PC-9 (cell line): ENCODE measurements at regions not wholly inside any gene's neighbourhood (a gene's known extent, or its start where the extent isn't known, plus 50 kb on each side); places are given as distances from the start of the nearest gene placed in this dataset.

ENCODE experiments used
- BruUV-seq: library from RNA; stranded (reverse); fragments of 400-500 nt; replicated peaks from 2 replicates; lab custom pipeline; 2021; lab: Mats Ljungman, UMichigan
- CTCF ChIA-PET: fragments of 300-600 bp; sonication (Branson Sonifier 250); formaldehyde crosslinking; loops from one replicate; lab custom pipeline; 2022; ENCODE audit warnings: antibody characterized with exemption; lab: Charles Lee
- POLR2A ChIA-PET: fragments of 300-600 bp; sonication (Branson Sonifier 250); formaldehyde crosslinking; loops from one replicate; lab custom pipeline; 2022; ENCODE audit warnings: antibody characterized with exemption; ENCODE audit not compliant: unreplicated experiment; lab: Charles Lee
- DNase-seq, 2 experiments: peaks; one replicate each; pipeline versions ENCODE4 v3.0.0 to v3.0.0-alpha.2; 2015 to 2022; ENCODE audit warnings: mixed read lengths in 1 of 2
- H2AFZ ChIP-seq: fragments of 200-600 bp; sonication (generic); 2 replicates; pipeline ENCODE4 v1.8.1; 2017; ENCODE audit warnings: antibody characterized with exemption
- H3F3A ChIP-seq: fragments of 200-600 bp; sonication (generic); 2 replicates; pipeline ENCODE4 v1.8.1; 2017; ENCODE audit warnings: antibody characterized with exemption, mild to moderate bottlenecking, low read depth; ENCODE audit not compliant: insufficient read depth
- H3K27ac ChIP-seq: fragments of 200-600 bp; sonication (generic); 2 replicates; pipeline ENCODE4 v1.6.1; 2016; ENCODE audit warnings: mixed run types
- H3K27me3 ChIP-seq: fragments of 200-600 bp; sonication (generic); 2 replicates; pipeline ENCODE4 v1.6.1; 2016; ENCODE audit warnings: low read depth, mixed run types; ENCODE audit not compliant: insufficient read depth
- H3K36me3 ChIP-seq: fragments of 200-600 bp; sonication (generic); 2 replicates; pipeline ENCODE4 v1.6.1; 2016; ENCODE audit warnings: low read depth, mixed run types
- H3K4me1 ChIP-seq: fragments of 200-600 bp; sonication (generic); replicated peaks from 2 replicates; pipeline ENCODE4 v1.6.1; 2016; ENCODE audit warnings: mixed run types; ENCODE audit not compliant: insufficient read depth
- H3K4me2 ChIP-seq: fragments of 200-600 bp; sonication (generic); 2 replicates; pipeline ENCODE4 v1.6.1; 2017; ENCODE audit warnings: mixed run types
- H3K4me3 ChIP-seq: fragments of 200-600 bp; sonication (generic); 2 replicates; pipeline ENCODE4 v1.6.1; 2016; ENCODE audit warnings: mixed run types
- H3K79me2 ChIP-seq: fragments of 200-600 bp; sonication (generic); 2 replicates; pipeline ENCODE4 v1.6.1; 2017; ENCODE audit warnings: low read depth, mixed run types
- H3K9me2 ChIP-seq: fragments of 200-600 bp; sonication (generic); 2 replicates; pipeline ENCODE4 v1.8.1; 2017; ENCODE audit warnings: mild to moderate bottlenecking; ENCODE audit not compliant: insufficient read depth
- H3K9me3 ChIP-seq: fragments of 200-600 bp; sonication (generic); 2 replicates; pipeline ENCODE4 v1.8.1; 2016; ENCODE audit warnings: low read depth; ENCODE audit not compliant: insufficient read depth
- H4K20me1 ChIP-seq: fragments of 200-600 bp; sonication (generic); 2 replicates; pipeline ENCODE4 v1.8.1; 2017; ENCODE audit not compliant: insufficient read depth
- EZH2 ChIP-seq: fragments of 200-600 bp; sonication (generic); IDR thresholded peaks from 2 replicates; pipeline ENCODE4 v1.8.0; 2017; ENCODE audit warnings: antibody characterized with exemption, low read depth
- intact Hi-C: fragments of 100-400 bp; cut with micrococcal nuclease; formaldehyde crosslinking; loops from one replicate; pipeline ENCODE4 v1.10.0; 2022; ENCODE audit not compliant: unreplicated experiment
- TF ChIP-seq, protein P1 (sequence below): fragments of 200-600 bp; sonication (generic); conservative IDR thresholded peaks from 2 replicates; pipeline ENCODE4 v1.6.1; 2017; ENCODE audit warnings: mixed run types, antibody characterized with exemption, mild to moderate bottlenecking, moderate library complexity

DNA sequence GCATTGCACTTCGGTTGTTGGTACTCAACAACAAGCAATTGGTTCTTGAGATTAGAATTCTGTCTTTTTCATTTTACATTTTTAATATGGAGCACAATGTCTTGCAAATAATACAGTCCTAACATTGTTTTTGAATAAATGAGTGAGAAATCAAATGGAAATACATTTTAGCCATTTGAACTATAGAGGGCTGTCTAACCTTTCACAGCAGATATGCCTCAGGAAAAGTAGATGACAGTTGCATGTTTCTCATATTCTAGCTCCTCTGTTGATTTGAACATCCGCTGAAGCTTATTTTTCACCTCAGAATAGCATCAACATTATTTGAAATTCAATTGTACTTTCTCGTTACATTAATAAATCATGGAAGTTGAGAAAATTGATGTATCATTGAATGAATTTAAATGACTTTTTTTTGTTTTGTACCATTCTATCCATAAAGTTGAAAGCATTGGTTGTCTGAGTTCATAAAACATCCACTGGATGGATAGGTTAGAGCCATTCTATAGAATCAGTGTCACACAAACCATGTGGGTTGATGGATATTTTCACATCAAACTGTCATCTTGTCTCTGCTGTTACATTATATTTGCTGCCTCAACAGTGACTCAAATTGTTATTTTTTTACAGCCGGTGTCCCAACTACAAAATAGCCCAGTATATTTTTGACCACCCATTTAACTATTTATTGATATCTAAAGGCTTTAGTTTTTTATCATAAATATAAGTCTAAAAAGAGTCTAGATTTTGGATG lies 928.3 kb downstream of the NSUN3 start:
- no peaks in the 10 kb centered on the region for H3K4me1 ChIP-seq
- CTCF ChIA-PET: no interaction called here
- no peak for DNase-seq
- H3F3A ChIP-seq: no peaks in the 10 kb centered on the region
- POLR2A ChIA-PET: no interaction called here
- intact Hi-C loops: no loop called here
- H2AFZ ChIP-seq: no peak overlapping the region
- no peak overlapping the region for H3K4me3 ChIP-seq
- TF ChIP-seq, protein P1, sequence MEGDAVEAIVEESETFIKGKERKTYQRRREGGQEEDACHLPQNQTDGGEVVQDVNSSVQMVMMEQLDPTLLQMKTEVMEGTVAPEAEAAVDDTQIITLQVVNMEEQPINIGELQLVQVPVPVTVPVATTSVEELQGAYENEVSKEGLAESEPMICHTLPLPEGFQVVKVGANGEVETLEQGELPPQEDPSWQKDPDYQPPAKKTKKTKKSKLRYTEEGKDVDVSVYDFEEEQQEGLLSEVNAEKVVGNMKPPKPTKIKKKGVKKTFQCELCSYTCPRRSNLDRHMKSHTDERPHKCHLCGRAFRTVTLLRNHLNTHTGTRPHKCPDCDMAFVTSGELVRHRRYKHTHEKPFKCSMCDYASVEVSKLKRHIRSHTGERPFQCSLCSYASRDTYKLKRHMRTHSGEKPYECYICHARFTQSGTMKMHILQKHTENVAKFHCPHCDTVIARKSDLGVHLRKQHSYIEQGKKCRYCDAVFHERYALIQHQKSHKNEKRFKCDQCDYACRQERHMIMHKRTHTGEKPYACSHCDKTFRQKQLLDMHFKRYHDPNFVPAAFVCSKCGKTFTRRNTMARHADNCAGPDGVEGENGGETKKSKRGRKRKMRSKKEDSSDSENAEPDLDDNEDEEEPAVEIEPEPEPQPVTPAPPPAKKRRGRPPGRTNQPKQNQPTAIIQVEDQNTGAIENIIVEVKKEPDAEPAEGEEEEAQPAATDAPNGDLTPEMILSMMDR: no peak
- no peak for TF ChIP-seq EZH2
- no peaks in the 10 kb centered on the region for H4K20me1 ChIP-seq
- H3K36me3 ChIP-seq: no peaks in the 10 kb centered on the region
- H3K4me2 ChIP-seq: no peak overlapping the region
- no TSS peak for BruUV-seq
- H3K27ac ChIP-seq: no peak overlapping the region
- no peaks in the 10 kb centered on the region for H3K9me2 ChIP-seq
- no peaks in the 10 kb centered on the region for H3K9me3 ChIP-seq
- H3K79me2 ChIP-seq: no peaks in the 10 kb centered on the region
- no peaks in the 10 kb centered on the region for H3K27me3 ChIP-seq

DNA sequence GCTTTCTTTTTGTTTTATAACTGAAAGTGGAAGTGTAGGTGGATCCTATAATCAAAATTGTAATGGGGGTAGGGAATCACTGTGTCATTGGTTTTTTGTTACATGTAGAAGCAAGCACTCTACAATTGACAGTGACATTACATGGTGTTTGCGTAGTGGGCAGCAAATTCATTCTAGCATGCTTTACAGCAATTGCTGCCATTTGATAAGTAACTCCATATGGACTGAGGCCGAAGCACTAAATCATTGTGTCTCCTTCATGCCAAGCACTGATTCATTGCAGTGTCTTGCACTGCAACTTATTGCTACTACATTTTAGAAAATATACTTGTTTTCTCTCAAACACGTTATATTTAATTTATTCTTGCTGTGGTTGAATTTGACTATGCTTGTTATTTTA lies 933.9 kb downstream of the NSUN3 start:
- no peak overlapping the region for H3K27ac ChIP-seq
- intact Hi-C loops: no loop called here
- BruUV-seq: no TSS peak
- no peak overlapping the region for H2AFZ ChIP-seq
- H3K4me2 ChIP-seq: no peak overlapping the region
- no peaks in the 10 kb centered on the region for H3K9me2 ChIP-seq
- no peak overlapping the region for H3K4me3 ChIP-seq
- no peak for DNase-seq
- H3K79me2 ChIP-seq: no peaks in the 10 kb centered on the region
- ChIA-PET CTCF (no interaction called here), POLR2A (no interaction called here)
- H3K4me1 ChIP-seq: no peaks in the 10 kb centered on the region
- no peaks in the 10 kb centered on the region for H4K20me1 ChIP-seq
- H3F3A ChIP-seq: no peaks in the 10 kb centered on the region
- no peaks in the 10 kb centered on the region for H3K36me3 ChIP-seq
- H3K9me3 ChIP-seq: no peaks in the 10 kb centered on the region
- no peak for TF ChIP-seq EZH2
- TF ChIP-seq, protein P1: no peak
- no peaks in the 10 kb centered on the region for H3K27me3 ChIP-seq

DNA sequence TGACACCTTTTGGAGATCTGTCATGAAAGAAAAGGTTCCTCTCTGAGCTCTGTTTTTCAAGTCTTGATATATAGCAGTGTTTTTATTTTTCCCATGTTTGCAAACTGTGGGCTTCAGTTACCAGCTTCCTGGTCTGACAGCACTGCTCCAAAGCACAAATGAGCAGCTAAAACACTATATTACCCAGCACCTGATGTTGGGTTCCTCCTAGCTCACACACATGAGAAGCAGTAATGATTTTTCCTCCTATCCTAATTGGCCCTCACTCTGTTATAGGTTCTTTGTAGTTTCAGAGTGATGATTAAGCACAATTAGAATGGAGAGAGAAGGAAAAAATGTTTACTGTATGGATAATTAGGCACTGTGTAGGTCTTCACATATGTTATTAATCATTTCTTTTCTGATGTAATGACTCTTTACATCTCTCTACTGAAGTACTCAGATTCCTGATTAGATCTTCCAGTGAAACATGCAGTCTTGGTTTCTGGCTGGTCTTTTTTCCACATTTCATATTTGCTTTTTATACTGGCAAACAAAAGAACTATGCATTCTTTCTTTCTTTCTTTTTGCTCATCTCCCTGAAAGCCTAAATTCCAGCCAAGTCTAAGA lies 939.7 kb downstream of the NSUN3 start:
- TF ChIP-seq, protein P1: no peak
- TF ChIP-seq EZH2: no peak
- Histone ChIP-seq H3K27me3 (no peaks in the 10 kb centered on the region), H2AFZ (no peak overlapping the region), H3K27ac (no peak overlapping the region), H4K20me1 (no peaks in the 10 kb centered on the region), H3K4me2 (no peak overlapping the region), H3K36me3 (no peaks in the 10 kb centered on the region), H3K4me3 (no peak overlapping the region), H3K79me2 (no peaks in the 10 kb centered on the region), H3K9me3 (no peaks in the 10 kb centered on the region), H3K9me2 (no peaks in the 10 kb centered on the region), H3F3A (no peaks in the 10 kb centered on the region), H3K4me1 (no peaks in the 10 kb centered on the region)
- POLR2A ChIA-PET: no interaction called here
- BruUV-seq: no TSS peak
- DNase-seq: no peak
- intact Hi-C loops: no loop called here
- CTCF ChIA-PET: no interaction called here
